Muscle of leg (tissue), 3 donors: ENCODE measurements at regions not wholly inside any gene's neighbourhood (a gene's known extent, or its start where the extent isn't known, plus 50 kb on each side); places are given as distances from the start of the nearest gene placed in this dataset.
A peak's percentile ranks its signal among the peaks of the same experiment; 100 is the strongest.

Experiments used
- DNase-seq: peaks from one replicate; pipeline ENCODE4 v3.0.0; 2013
- H3K27ac ChIP-seq: one replicate; pipeline ENCODE4 v1.5.1; 2013; ENCODE audit warnings: mild to moderate bottlenecking, low read length, control low read depth
- H3K27me3 ChIP-seq: one replicate; pipeline ENCODE4 v1.6.1; 2013; ENCODE audit warnings: low read length; ENCODE audit not compliant: control insufficient read depth, insufficient read depth
- H3K36me3 ChIP-seq: one replicate; pipeline ENCODE4 v1.6.1; 2013; ENCODE audit warnings: low read length; ENCODE audit not compliant: control insufficient read depth, insufficient read depth
- H3K4me1 ChIP-seq: one replicate; pipeline ENCODE4 v1.6.1; 2013; ENCODE audit warnings: low read length; ENCODE audit not compliant: control insufficient read depth, insufficient read depth
- H3K4me3 ChIP-seq: one replicate; pipeline ENCODE4 v1.5.1; 2013; ENCODE audit warnings: low read length, control low read depth
- H3K9me3 ChIP-seq: replicated peaks from 2 replicates; pipeline ENCODE4 v1.6.1; 2013; ENCODE audit warnings: low read depth, low read length; ENCODE audit not compliant: control insufficient read depth
- WGBS: methylation state at CpG from one replicate; pipeline ENCODE4 v1.1.5; 2013; ENCODE audit warnings: missing lambda C conversion rate; ENCODE audit not compliant: insufficient coverage; 5-methylcytosine and 5-hydroxymethylcytosine counted together

DNA sequence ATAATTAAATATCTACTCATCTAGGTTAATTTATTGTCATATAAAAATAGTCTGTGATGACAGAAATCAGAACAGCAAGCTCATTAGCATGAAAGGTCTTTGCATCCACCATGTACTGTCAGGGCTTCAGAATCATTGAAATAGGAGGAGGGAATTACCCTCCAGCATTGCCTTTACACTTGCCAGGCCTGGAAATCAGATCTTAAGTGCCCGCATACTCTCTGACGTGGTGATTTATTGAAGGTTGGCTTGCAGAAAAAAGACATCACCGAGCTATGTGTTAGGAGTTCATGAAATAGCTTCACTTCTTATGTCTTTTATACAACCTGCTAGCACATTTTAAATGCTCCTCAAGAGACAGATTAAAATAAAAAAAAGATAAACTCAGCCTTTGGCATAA, 661.7 kb upstream of the SLITRK1 start:
- no peaks in the 10 kb centered on the region for H3K36me3 ChIP-seq
- no CpG with 5 or more reads among the region's 3 CpGs for WGBS
- H3K27ac ChIP-seq: no peak overlapping the region
- no peaks in the 10 kb centered on the region for H3K27me3 ChIP-seq
- no peak overlapping the region for H3K4me3 ChIP-seq
- peak; percentile 2 for DNase-seq
- no peaks in the 10 kb centered on the region for H3K4me1 ChIP-seq
- no peaks in the 10 kb centered on the region for H3K9me3 ChIP-seq

DNA sequence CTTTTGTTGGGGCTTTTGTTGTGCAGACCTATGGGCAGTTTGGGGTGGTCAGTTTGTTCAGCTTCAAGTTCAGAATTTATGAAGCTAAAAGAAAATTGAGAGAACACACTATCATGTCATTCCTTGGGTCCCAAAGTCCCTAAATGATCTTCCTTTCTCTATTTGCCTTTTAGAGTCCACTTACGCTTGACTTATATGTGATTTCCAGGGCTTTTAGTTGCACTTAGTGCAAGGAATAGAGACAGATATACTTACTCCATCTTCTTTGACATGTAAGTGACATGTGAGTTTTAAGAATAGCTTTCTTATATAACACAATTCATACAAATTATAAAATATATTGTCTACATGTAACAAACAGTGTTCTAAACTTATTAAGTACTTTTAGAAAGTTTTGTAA, 660.1 kb upstream of the SLITRK1 start:
- no peaks in the 10 kb centered on the region for H3K4me1 ChIP-seq
- H3K9me3 ChIP-seq: no peaks in the 10 kb centered on the region
- H3K36me3 ChIP-seq: no peaks in the 10 kb centered on the region
- WGBS: no CpG with 5 or more reads among the region's 1 CpG
- no peaks in the 10 kb centered on the region for H3K27me3 ChIP-seq
- no peak for DNase-seq
- H3K4me3 ChIP-seq: no peak overlapping the region
- H3K27ac ChIP-seq: no peak overlapping the region

DNA sequence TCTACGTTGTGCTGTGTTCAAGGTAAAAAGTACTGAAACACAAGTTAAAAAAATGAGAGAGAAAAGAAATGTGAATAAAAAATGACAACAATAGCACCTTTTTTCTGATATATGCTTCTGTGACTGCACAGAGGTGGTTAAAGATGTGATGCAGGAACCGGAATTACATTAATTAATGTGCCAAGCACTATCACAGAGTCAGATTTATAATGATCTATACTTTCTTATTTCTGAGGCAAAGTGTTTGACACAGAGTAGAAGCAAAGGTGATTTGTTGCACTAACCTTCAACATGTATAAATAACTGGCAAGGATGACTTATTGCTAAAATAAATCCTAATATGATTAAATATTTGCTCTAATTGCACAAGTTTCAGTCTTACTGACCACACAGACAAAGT, 654.6 kb upstream of the SLITRK1 start:
- no peak for DNase-seq
- WGBS: no CpG with 5 or more reads among the region's 2 CpGs
- H3K27ac ChIP-seq: no peak overlapping the region

DNA sequence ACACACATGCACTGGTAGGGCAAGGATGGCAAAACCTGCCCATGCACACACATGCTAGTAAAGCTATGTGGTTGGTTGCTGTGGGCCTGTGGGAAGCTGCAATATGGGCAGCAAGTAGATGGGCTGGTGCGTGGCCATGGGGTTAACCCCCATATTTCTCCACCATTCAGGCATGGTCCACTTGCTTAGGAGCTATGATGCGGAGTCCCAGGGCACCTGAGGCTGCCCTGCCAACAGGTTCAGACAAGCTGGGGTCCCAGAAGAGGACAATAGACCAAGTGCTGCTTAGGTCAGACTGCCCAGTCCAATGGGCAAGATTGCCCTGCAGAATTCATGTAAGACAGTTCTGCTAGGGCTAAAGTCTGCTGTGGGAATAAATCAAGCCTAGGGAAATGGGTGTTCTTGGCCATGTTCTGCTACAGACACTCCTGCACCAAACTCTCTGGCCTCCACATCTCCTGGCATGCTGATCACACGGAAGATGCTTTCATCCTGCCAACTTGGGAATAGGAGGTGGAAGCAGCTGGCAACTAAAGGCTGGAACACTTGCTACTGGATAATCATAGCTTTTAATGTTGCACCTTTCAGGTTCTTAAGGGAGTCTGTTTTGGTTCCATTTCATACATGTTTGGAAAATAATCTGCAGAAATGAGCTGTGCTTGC, 646.3 kb upstream of the SLITRK1 start:
- Histone ChIP-seq H3K9me3 (no peaks in the 10 kb centered on the region), H3K27ac (no peak overlapping the region), H3K4me1 (no peaks in the 10 kb centered on the region), H3K27me3 (no peaks in the 10 kb centered on the region), H3K4me3 (no peak overlapping the region), H3K36me3 (no peaks in the 10 kb centered on the region)
- 92% methylated on average over 1 of the region's 3 CpGs for WGBS
- DNase-seq: no peak

More for the DNA sequence above, 654.6 kb upstream of the SLITRK1 start:
- H3K36me3 ChIP-seq: no peaks in the 10 kb centered on the region
- H3K9me3 ChIP-seq: no peaks in the 10 kb centered on the region
- H3K27me3 ChIP-seq: no peaks in the 10 kb centered on the region
- no peak overlapping the region for H3K4me3 ChIP-seq
- no peaks in the 10 kb centered on the region for H3K4me1 ChIP-seq

DNA sequence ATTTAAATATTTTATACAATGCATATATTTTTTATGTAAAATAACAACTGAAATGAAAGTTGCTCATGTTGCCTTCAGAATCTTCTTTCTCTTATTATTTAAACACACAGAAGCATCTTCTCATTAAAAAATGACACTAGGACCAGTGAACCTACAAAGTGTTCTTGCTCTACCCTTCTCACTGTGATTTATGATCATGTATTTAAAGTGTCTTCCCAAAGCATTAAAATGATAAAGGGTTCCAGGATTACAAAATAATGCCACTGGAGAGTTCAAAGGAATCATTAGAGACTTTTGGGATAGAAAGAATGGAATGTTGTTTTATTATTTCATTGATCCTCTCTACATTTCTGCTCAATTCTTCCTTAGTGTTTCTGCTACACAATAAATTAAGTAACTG, 643.6 kb upstream of the SLITRK1 start:
- Histone ChIP-seq H3K36me3 (no peaks in the 10 kb centered on the region), H3K27me3 (no peaks in the 10 kb centered on the region), H3K9me3 (no peaks in the 10 kb centered on the region), H3K4me1 (no peaks in the 10 kb centered on the region), H3K27ac (no peak overlapping the region), H3K4me3 (no peak overlapping the region)
- no peak for DNase-seq

DNA sequence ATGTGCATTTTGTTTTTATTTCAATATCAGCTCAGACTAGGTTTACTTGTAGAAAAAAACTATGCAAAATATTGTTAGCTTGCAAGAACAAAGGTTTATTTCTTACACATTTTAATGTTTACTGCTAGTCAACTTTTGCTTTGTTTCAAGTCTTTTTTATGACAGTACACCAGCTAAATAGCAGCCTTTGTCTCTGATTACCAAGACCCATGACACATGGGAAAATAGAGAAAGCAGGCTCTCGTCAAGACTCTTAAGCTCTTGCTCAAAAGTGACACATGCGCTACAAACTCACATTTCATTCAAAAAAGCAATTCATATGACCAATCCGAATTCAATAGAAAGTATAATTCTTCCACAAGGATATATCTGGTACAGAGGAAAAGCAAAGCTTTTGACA, 642.3 kb upstream of the SLITRK1 start:
- no peaks in the 10 kb centered on the region for H3K9me3 ChIP-seq
- no peak for DNase-seq
- no peaks in the 10 kb centered on the region for H3K36me3 ChIP-seq
- no peaks in the 10 kb centered on the region for H3K27me3 ChIP-seq
- H3K4me3 ChIP-seq: no peak overlapping the region
- no peaks in the 10 kb centered on the region for H3K4me1 ChIP-seq
- no peak overlapping the region for H3K27ac ChIP-seq
- no CpG with 5 or more reads among the region's 3 CpGs for WGBS

DNA sequence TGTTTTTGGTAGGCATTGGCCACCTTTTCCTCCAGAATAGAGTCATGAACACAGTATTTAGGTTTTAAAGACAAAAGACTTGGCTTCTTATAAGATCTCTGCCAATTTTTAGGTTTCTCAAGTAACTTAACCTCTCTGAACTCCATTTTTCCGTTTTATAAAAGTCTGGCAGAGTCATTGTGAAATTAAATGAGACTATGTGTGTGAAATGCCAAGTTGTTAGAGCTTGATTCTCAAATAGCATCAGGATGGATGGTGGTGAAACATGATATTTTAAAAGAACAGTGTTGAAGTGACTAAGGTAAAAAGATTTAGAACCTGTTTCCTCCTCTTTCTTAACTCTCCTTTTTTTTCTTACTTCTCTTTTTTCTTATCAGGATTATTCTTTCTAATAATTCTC, 617.7 kb upstream of the SLITRK1 start:
- H3K4me1 ChIP-seq: no peaks in the 10 kb centered on the region
- DNase-seq: peak; percentile 6
- no peak overlapping the region for H3K4me3 ChIP-seq
- H3K9me3 ChIP-seq: peaks cover 2% of the 10 kb centered on the region
- no peaks in the 10 kb centered on the region for H3K27me3 ChIP-seq
- H3K27ac ChIP-seq: no peak overlapping the region
- WGBS: no CpG with 5 or more reads among the region's 1 CpG
- no peaks in the 10 kb centered on the region for H3K36me3 ChIP-seq

DNA sequence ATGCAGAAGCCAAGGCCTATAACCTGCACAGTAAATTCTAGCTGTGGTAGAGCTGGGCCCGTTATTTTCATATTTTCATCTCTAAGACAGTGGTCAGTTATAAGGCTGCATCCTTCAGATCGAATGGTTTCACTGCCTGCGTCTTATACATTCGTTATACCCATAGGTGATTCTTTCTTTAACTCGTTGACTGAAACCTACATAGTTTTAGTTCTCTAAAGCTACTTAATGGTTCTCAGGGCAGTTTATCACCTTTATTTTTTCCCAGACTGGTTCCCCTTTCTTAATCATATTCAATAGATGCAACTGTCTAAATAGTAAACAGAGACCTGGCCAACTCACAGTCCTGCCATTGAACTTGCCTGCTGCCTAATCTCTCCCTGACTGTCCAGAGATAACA, 615.3 kb upstream of the SLITRK1 start:
- WGBS: 81% methylated on average over 5 of the region's 5 CpGs
- no peak for DNase-seq
- Histone ChIP-seq H3K27ac (no peak overlapping the region), H3K4me3 (no peak overlapping the region), H3K36me3 (no peaks in the 10 kb centered on the region), H3K4me1 (no peaks in the 10 kb centered on the region), H3K9me3 (peaks cover 2% of the 10 kb centered on the region), H3K27me3 (no peaks in the 10 kb centered on the region)

DNA sequence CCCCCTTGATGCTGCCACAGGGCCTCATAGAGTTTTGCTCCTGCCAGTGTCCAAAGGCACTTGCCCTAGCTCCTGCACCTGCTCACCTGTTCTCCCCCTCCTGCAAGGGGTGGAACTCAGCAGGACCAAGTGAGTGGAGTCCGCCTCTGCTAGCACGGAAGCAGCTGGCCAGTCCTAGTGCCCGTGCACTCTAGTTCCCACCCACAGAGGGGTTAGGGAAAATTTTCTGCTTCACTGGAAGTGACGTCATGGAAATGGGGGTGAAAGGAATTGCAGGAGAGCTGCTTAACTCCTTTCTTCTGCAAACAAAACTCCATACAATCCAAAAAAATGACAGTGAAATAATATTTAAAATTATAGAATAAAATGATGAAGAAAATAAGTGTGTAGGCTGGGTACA, 609.7 kb upstream of the SLITRK1 start:
- no CpG with 5 or more reads among the region's 4 CpGs for WGBS
- no peaks in the 10 kb centered on the region for H3K4me1 ChIP-seq
- H3K36me3 ChIP-seq: no peaks in the 10 kb centered on the region
- H3K27me3 ChIP-seq: no peaks in the 10 kb centered on the region
- DNase-seq: no peak
- no peak overlapping the region for H3K4me3 ChIP-seq
- no peaks in the 10 kb centered on the region for H3K9me3 ChIP-seq
- H3K27ac ChIP-seq: no peak overlapping the region

DNA sequence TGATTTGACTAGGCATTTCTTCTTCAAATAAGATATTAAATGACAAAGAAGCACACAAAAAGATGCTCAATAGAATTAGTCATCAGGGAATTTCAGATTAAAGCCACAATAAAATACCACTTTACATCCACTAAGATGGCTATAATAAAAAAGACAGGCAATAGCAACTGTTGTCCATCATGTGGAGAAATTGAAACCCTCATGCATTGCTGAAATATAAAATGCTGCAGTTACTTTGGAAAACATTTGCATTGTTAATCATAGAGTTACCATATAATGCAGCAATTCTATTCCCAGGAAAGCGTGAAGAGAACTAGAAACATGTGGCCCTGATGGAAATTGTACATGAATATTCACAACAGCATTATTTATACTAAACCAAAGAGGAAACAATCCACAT, 605.5 kb upstream of the SLITRK1 start:
- WGBS: no CpG with 5 or more reads among the region's 1 CpG
- H3K27ac ChIP-seq: no peak overlapping the region
- no peaks in the 10 kb centered on the region for H3K27me3 ChIP-seq
- H3K9me3 ChIP-seq: no peaks in the 10 kb centered on the region
- no peak for DNase-seq
- no peak overlapping the region for H3K4me3 ChIP-seq
- H3K4me1 ChIP-seq: no peaks in the 10 kb centered on the region
- no peaks in the 10 kb centered on the region for H3K36me3 ChIP-seq

DNA sequence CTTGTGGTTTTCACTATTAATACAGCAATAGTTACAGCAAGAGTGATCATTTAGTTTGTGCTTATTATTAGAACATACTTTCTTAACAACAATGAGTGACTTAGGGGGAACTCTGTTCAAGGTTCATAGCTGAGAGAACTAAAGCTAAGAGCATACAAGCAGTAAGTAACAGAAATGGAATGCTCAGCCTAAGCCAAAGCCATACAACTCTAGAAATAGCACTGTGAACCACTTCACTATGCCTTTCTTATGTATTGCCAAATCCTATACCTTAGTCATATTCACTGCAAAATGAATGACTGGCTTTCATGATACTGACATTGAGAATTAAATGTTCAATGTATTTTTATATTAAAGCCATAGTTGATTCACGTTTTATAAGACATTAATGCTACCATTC, 599.7 kb upstream of the SLITRK1 start:
- no peak overlapping the region for H3K27ac ChIP-seq
- no peak overlapping the region for H3K4me3 ChIP-seq
- no peaks in the 10 kb centered on the region for H3K27me3 ChIP-seq
- H3K4me1 ChIP-seq: no peaks in the 10 kb centered on the region
- no peaks in the 10 kb centered on the region for H3K9me3 ChIP-seq
- WGBS: no CpG with 5 or more reads among the region's 1 CpG
- DNase-seq: no peak
- no peaks in the 10 kb centered on the region for H3K36me3 ChIP-seq
